HUES48 (cell line): ENCODE measurements at regions not wholly inside any gene's neighbourhood (a gene's known extent, or its start where the extent isn't known, plus 50 kb on each side); places are given as distances from the start of the nearest gene placed in this dataset.

ENCODE experiments used
- H3K27ac ChIP-seq: one replicate; pipeline ENCODE4 v1.7.0; 2013; ENCODE audit warnings: low read depth, low read length, inconsistent platforms
- H3K27me3 ChIP-seq: 2 replicates; pipeline ENCODE4 v1.6.1; 2013; ENCODE audit warnings: mild to moderate bottlenecking, low read length; ENCODE audit not compliant: control insufficient read depth, insufficient read depth
- H3K36me3 ChIP-seq: 2 replicates; pipeline ENCODE4 v1.6.1; 2013; ENCODE audit warnings: low read length; ENCODE audit not compliant: control insufficient read depth, insufficient read depth
- H3K4me1 ChIP-seq: 2 replicates; pipeline ENCODE4 v1.6.1; 2013; ENCODE audit warnings: mild to moderate bottlenecking, low read length; ENCODE audit not compliant: control insufficient read depth, insufficient read depth
- H3K4me3 ChIP-seq: 2 replicates; pipeline ENCODE4 v1.5.1; 2013; ENCODE audit warnings: mild to moderate bottlenecking, low read depth, low read length
- H3K9ac ChIP-seq: 2 replicates; pipeline ENCODE4 v1.6.1; 2013; ENCODE audit warnings: mild to moderate bottlenecking, low read depth, low read length, moderate library complexity
- H3K9me3 ChIP-seq: 2 replicates; pipeline ENCODE4 v1.6.1; 2013; ENCODE audit warnings: low read length; ENCODE audit not compliant: control insufficient read depth, insufficient read depth

DNA sequence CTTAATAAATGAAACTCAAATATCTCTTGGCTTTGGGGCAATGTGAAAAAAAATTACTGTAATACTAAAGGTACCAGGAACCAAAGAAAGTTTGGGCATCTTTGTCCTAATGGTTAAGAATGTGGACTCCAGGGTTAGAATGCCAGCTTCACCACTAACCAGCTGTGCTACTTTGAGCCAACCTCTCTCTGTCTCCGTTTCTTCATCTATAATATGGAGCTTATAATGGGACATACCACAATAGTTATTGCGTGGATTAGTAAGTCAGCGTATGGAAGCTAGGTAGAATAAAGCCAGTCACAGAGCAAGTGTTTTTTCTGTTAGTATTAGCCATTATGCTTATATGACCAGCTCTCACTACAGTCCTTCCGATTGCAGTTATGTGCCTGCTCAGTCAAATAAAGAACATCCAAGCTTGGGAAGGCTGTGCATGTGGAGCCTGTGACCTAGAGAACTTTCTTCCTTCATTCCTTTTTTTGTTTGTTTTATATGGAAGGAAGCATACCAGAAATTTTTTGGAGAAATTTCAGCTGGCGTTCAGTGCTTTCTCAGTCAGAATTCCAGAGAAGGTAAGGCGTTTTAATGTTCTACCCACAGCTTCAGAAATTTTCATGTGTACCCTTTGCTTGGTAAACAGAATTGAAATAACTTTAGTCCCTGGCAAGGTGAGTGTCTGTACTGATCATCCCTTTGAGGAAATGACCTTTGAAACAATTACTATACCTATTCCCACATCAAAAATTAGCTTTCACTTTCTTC is 114.0 kb upstream of the RND3 start:
- Histone ChIP-seq H3K4me1 (no peaks in the 10 kb centered on the region), H3K27ac (no peak overlapping the region), H3K9ac (no peak overlapping the region), H3K27me3 (no peaks in the 10 kb centered on the region), H3K36me3 (no peaks in the 10 kb centered on the region), H3K4me3 (no peak overlapping the region), H3K9me3 (no peaks in the 10 kb centered on the region)

DNA sequence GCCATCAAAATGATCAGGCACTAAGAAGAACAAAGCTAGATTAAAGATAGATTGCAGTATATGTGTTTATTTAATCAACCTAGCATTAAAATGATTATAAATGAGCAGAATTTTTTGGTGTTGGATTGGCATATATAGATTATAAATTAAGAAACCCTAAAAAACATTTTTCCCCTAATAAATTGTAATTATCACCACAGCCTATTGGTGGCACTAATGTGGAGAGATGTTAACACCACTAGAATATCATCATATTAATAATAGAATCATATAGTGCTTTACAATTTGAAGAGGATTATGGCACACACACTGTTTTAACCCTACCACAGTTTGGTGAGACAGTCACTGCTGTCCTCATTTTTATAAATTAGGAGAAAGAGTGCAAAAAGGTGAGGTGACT is 112.4 kb upstream of the RND3 start:
- Histone ChIP-seq H3K27ac (no peak overlapping the region), H3K9me3 (no peaks in the 10 kb centered on the region), H3K4me3 (no peak overlapping the region), H3K27me3 (no peaks in the 10 kb centered on the region), H3K9ac (no peak overlapping the region), H3K4me1 (no peaks in the 10 kb centered on the region), H3K36me3 (no peaks in the 10 kb centered on the region)

DNA sequence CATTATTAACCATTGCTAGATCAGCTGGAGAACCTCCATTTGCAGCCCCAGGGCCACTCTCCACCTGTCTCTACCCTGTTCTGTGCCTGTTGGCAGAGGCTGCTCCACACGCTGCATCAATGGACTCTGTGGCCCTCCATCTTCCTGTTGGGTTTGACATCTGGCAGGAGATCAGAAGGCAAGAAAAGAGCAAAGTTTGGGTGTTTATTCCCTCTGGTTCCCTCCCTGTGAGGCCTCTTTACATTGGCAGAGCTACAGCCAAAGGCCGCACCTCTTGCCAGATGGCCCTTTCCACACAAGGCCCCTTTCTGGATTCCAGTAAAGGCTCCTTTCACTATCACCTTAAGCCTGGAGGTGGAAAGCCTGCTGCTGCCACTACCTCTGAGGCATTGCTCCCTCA is 110.9 kb upstream of the RND3 start:
- H3K27ac ChIP-seq, result no peak overlapping the region

DNA sequence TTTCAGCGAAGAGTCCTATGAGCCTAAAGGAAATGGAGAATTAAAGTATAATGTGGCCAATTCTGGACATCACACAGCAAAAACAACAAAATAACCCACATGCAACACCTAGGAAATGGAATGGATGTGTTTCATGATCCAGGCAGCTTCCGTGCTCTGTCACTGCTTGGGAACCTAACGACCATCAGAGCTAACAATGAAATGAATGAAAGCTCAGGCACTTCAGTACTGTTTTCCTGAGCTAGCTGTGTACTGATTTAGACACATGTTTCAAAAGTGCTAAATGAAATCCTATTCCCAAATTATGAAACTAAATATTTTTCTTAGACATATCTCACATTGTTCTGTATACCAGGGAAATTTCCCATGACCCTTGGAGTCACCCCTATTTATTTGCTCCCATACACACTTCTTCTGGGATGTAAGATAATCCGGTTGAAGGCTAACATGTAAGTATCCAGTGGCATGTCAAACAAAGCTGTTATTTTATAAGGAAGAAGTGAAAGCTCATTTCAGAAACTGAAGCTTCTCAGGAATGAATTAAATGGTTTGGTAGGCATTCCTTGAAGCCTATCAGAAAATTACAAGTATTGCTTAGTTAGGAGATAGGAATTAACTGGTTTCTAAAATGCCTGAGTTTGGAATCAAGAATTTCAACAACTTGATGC is 108.5 kb upstream of the RND3 start:
- no peak overlapping the region for H3K27ac ChIP-seq
- no peak overlapping the region for H3K9ac ChIP-seq

More for the DNA sequence above, 110.9 kb upstream of the RND3 start:
- H3K27me3 ChIP-seq, result no peaks in the 10 kb centered on the region
- no peak overlapping the region for H3K9ac ChIP-seq
- no peak overlapping the region for H3K4me3 ChIP-seq
- H3K4me1 ChIP-seq, result no peaks in the 10 kb centered on the region
- H3K36me3 ChIP-seq, result no peaks in the 10 kb centered on the region
- H3K9me3 ChIP-seq, result no peaks in the 10 kb centered on the region

DNA sequence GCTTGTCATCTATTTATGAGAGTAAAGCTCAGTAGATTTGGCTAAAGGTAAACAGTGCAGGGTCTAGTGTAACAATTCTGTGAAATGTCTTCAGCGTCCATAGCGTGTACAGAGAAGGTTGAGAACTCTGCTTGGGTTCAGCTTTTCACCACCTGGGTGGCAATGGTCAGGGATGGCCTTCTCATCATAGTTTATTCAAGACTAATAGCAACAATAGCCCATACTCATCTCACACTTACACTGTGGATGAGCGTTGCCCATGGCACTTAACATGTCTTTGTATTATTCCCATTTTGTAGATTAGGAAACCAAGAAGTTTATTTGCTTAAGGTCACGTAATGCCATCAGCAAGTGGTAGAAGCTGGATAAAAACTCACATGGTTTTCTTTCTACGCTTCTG is 106.8 kb upstream of the RND3 start:
- Histone ChIP-seq H3K4me1 (no peaks in the 10 kb centered on the region), H3K9ac (no peak overlapping the region), H3K4me3 (no peak overlapping the region), H3K36me3 (no peaks in the 10 kb centered on the region), H3K27me3 (no peaks in the 10 kb centered on the region), H3K9me3 (no peaks in the 10 kb centered on the region), H3K27ac (no peak overlapping the region)

More for the DNA sequence above, 108.5 kb upstream of the RND3 start:
- no peaks in the 10 kb centered on the region for H3K4me1 ChIP-seq
- H3K4me3 ChIP-seq, result no peak overlapping the region
- H3K27me3 ChIP-seq, result no peaks in the 10 kb centered on the region
- no peaks in the 10 kb centered on the region for H3K36me3 ChIP-seq
- H3K9me3 ChIP-seq, result no peaks in the 10 kb centered on the region

DNA sequence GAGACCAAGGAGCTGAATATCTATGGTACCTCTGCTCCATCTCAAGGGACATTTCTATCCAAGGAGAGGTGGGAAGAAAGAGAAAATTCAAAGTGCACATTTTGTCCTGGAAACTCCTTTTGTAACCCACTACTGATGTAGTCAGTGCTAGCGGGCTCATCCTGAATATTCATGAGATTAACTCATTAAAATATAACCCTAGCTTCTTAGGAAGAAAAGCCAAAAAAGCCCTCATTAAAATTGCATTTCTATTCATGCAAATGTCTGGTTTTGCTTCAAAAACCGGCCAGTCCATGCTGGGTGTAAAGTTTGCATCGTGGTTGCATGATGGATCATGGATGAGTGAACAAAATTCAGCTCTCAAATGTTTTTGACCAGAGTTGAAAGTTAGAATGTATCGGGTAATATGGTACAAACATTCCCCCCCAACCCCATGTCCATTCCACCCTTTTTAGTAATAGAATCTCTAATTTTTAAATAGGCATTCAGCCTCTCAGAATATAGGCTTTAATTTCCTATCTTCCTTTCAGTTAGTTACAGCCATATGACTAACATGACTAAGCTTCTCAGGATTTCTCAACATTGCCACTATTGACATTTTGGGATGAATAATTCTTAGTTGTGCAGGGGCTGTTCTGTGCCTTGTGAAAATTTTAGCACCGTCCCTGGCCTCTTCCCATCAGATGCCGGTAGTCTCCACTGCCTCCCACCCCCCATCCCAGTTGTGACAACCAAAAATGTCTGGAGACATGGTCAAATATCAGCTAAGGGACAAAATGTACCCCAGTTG is 104.2 kb upstream of the RND3 start:
- no peaks in the 10 kb centered on the region for H3K9me3 ChIP-seq
- H3K27ac ChIP-seq, result no peak overlapping the region
- no peaks in the 10 kb centered on the region for H3K36me3 ChIP-seq
- H3K9ac ChIP-seq, result no peak overlapping the region
- no peaks in the 10 kb centered on the region for H3K27me3 ChIP-seq
- H3K4me1 ChIP-seq, result peaks cover 11% of the 10 kb centered on the region; the same call in 1 of the 2 replicates
- H3K4me3 ChIP-seq, result no peak overlapping the region

DNA sequence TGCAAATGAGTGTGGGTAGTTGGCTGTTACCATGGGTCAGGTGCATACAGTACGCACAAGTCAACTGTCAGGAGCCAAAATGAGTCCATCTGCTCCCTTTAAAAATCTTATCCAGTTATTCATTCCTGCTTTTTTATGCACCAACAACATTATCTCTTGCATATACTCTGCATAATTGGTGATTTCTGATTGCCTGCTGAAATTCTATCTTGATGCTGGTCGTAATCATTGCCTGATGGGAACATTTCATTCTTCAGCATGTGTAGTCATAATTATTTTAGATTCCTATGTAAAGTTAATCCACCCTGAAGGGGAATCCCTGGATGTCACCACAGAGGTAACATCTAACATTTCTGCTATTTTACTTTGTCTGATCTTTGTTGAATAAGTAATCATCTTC is 102.2 kb upstream of the RND3 start:
- Histone ChIP-seq H3K36me3 (no peaks in the 10 kb centered on the region), H3K4me3 (no peak overlapping the region), H3K9me3 (no peaks in the 10 kb centered on the region), H3K4me1 (peaks cover 11% of the 10 kb centered on the region; the same call in 1 of the 2 replicates), H3K27ac (no peak overlapping the region), H3K9ac (no peak overlapping the region), H3K27me3 (no peaks in the 10 kb centered on the region)

DNA sequence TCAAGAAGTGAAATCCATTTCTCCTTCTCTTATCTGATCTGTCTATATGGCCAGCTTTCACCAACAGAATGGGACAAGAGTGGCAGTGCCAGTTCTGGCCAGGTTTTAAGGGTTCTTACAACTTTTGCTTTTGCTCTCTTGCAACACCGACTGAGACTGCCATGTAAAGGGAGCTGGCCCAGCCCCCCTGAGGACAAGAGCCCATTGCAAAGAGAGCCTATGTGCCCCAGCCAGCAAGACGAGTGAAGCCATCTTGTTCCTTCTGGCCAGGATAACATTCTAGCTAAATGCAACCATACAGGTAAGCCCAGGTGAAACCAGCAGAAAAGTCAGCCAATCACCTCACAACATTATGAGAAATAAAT is 101.0 kb upstream of the RND3 start:
- peaks cover 11% of the 10 kb centered on the region; the same call in 1 of the 2 replicates for H3K4me1 ChIP-seq
- H3K9ac ChIP-seq, result no peak overlapping the region
- no peaks in the 10 kb centered on the region for H3K36me3 ChIP-seq
- H3K27me3 ChIP-seq, result no peaks in the 10 kb centered on the region
- H3K4me3 ChIP-seq, result no peak overlapping the region
- no peaks in the 10 kb centered on the region for H3K9me3 ChIP-seq
- no peak overlapping the region for H3K27ac ChIP-seq

DNA sequence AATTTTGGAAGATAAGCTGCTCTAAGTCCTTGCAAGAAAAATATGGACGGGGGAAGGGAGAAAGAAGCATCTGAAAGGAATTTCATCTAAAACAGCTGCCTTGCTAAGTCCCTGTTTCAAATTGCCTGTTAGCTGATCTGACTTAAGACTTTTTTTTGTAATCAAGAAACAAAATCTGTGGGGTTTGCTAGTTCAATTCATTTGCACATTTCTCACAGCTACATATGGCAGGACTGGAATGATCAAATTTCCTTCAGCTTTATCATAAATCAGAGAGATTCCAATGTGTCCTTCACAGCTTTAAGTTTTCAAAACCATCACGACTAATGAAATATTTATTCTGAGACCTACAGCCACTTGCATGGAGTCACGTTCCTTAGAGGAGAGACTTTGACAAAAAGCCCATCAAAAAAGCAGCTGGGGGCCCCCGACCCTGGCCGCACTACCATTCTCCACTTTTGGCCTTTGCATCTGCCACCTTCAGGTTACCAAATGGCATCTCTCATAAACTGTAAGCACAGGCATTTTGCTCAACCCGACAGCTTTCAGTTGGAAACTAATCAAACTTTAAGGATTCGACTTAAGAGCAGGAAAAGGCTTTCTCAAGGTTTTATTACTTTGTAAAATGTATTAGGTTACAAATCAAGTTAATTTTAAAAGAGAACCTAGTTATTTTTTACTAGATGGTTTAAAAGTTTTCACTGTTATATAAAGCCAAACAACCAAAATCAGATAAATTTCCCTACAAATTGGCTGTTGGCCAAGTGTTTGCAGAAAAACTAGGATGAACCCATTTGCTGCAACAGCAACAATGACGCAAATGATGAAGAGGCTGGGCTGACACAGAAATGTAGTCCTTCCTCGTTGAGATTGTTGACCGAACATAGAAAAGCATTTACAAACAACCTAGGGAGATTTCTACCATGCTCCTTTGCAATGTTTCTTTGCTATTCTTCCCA is 100.4 kb upstream of the RND3 start:
- Histone ChIP-seq H3K27ac (no peak overlapping the region), H3K9ac (no peak overlapping the region)

DNA sequence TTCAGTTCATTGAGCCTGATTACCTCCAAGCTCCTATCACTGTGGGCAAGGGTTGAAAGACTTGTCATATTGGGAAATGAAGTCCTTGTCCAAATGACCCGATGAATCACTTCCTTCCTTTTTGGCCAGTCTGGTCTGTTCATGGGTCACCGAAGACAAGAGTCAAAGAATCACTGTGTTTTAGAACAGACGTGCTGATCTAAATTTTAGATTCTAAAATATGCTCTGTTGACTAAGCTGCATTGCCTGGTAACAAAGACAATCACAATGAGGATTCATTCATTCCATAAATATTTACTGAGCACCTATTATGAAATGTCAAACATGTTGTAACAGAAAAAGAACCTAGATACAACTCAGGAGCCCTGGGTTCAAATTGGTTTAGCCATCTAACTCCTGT is 99.4 kb upstream of the RND3 start:
- no peak overlapping the region for H3K9ac ChIP-seq
- no peak overlapping the region for H3K27ac ChIP-seq
- peaks cover 11% of the 10 kb centered on the region; the same call in 1 of the 2 replicates for H3K4me1 ChIP-seq
- no peaks in the 10 kb centered on the region for H3K9me3 ChIP-seq
- no peak overlapping the region for H3K4me3 ChIP-seq
- H3K27me3 ChIP-seq, result no peaks in the 10 kb centered on the region
- H3K36me3 ChIP-seq, result no peaks in the 10 kb centered on the region

More for the DNA sequence above, 100.4 kb upstream of the RND3 start:
- peaks cover 11% of the 10 kb centered on the region; the same call in 1 of the 2 replicates for H3K4me1 ChIP-seq
- no peaks in the 10 kb centered on the region for H3K9me3 ChIP-seq
- H3K27me3 ChIP-seq, result no peaks in the 10 kb centered on the region
- H3K4me3 ChIP-seq, result no peak overlapping the region
- H3K36me3 ChIP-seq, result no peaks in the 10 kb centered on the region
